ENCODE measurements at regions not wholly inside any gene's neighbourhood (a gene's known extent, or its start where the extent isn't known, plus 50 kb on each side); places are given as distances from the start of the nearest gene placed in this dataset.

DNA sequence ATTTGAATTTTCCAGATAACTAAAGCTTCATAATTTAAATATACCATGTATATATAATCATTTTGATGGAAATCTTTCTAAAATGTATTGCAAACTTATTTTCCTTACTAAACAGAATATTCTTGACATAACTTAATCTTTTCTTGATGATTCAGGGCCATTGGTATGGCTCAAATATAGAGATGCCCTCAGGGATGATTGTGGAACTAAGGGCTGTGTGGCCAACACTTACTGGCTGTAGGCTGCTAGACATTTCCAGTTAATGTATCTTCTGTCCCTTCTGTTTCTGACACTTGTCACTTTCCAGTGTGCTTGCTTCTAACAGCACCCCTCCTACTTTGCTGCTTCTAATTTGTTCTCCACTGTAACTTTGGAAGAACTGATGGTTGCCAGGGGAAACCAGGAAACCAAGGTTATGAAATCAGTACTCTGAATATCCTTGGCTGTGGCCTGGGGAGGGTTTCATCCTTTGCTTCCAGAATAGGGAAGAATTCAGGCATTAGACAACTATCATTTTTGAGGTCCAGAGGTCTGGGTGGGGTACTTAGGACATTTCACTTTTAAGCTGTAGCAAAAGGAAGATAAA, 697.2 kb downstream of the ETS1 start:
- TF ChIP-seq CTCF (IDR thresholded peaks at IDR 0.05; ENCODE audit: extremely low read depth in 1 of 2, insufficient read depth in 1 of 2, low read depth in 1 of 2, low read length in 2 of 2) (no peak), POLR2A (IDR thresholded peaks at IDR 0.05; ENCODE audit: low read depth, low read length) (no peak)

Data from endothelial cell of umbilical vein (primary cell).